Activated T-helper 9 cell treated with anti-CD3 and anti-CD28 coated beads, Interleukin-2, amount 50 U/mL, for 16 hours (primary cell): ENCODE measurements at regions not wholly inside any gene's neighbourhood (a gene's known extent, or its start where the extent isn't known, plus 50 kb on each side); places are given as distances from the start of the nearest gene placed in this dataset.
A peak's percentile ranks its signal among the peaks of the same experiment; 100 is the strongest.

Source experiments
- DNase-seq: peaks from one replicate; pipeline ENCODE4 v3.0.0-alpha.2; 2020; ENCODE audit warnings: low read depth

DNA sequence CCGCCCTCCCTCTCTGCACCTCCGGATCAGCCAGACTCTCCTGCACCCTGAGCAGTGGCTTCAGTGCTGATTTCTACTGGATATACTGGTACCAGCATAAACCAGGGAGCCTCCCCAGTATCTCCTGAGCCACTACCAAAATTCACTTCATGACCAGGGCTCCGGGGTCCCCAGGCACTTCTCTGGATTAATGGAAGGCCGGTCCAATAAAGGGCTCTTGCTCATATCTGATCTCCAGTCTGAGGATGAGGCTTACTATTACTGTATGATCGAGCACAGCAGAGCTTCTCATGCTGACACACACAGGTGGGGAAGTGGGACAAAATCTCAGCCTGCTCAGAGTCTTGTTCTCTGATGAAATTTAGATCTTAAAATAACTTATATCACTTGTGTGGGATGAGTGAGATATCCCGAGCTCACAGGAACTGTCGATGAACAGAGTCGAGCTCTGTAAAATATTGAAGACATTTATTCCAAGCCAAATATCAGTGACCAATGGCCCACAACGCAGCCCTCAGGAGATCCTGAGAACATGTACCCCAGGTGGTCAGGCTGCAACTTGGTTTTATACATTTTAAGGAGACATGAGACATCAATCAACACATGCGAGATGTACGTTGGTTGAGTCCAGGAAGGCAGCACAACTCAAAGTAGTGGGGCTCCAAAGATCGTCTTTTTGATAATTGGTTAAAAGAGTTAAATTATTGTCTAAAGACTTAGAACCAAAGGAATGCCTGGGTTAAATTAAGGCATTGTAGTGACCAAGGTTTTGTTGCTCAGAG, 93.0 kb upstream of the TOP3B start:
- DNase-seq: no peak

GRCh38 chr22:22074634-22075381, 92.2 kb upstream of the TOP3B start:
- DNase-seq: no peak

DNA sequence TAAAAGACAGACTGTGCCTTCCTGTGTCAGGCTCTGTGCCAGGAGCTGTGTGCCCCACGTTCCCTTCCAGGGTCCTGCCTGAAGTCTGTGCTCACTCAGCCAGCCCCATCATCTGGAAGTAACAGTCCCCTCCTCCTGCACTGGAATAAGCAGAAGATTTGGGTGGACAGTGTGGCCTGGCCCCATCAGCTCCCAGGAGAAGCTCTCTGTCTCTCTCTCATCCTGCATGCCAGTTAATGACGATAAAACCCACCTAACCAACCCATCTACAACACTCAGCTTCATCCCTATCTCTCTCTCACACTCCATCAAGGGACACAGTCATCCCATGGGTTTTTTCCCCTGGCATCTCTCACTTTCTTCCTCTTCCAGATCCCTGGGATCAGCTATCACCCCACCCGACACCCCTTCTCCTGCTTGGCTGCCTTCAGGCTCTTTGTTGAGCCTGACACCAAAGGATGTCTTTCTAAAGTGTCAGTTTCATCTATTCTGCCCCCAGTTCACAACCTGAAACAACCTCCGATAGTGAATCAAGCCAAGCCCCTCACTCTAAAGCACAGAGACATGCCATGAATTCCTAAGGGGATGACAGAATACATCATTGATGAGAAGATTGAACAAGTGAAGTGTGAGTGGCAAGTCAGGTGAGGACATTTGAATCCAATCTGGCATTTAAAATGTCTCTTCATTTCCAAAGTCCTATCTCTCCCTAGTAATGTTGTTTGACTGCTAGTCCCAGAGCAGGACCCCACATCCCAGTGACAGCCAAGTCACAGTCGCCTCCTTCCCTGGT, 91.4 kb upstream of the TOP3B start:
- DNase-seq: no peak

DNA sequence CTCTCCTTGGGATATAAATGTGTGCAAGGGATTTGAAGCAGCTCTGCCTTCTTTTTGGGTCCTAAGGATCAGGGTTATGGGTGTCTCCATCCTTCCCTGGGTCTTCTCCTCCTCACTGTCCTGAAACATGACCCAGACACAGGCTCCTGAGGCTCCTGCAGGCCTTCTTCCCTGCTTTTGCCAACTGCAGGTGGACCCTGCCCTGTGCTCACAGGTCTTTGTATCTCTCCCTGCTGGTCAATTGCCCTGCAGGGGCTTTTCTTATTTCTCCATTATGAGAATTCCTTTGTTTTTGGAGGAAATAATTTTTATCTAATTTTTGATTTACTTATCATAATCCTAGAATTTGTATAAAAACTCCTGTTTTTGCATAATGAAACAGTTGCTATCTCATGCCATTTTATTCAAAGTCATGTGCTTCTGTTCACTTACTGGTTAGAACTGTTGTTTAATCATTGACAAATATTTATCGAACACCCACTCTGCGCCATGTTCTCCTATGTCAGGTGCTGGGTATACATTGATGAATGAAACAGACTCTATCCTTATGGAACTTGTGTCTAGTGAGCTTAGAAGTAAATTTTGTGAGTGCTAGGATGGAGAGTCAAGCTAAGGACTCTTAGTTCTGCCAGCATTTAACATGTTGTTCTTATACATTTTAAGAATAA, 89.7 kb upstream of the TOP3B start:
- no peak for DNase-seq

- DNase-seq: no peak
Observed at GRCh38 chr22:22071455-22071854, 88.9 kb upstream of the TOP3B start.

- DNase-seq: no peak
Observed at GRCh38 chr22:22070371-22070824, 87.8 kb upstream of the TOP3B start.

DNA sequence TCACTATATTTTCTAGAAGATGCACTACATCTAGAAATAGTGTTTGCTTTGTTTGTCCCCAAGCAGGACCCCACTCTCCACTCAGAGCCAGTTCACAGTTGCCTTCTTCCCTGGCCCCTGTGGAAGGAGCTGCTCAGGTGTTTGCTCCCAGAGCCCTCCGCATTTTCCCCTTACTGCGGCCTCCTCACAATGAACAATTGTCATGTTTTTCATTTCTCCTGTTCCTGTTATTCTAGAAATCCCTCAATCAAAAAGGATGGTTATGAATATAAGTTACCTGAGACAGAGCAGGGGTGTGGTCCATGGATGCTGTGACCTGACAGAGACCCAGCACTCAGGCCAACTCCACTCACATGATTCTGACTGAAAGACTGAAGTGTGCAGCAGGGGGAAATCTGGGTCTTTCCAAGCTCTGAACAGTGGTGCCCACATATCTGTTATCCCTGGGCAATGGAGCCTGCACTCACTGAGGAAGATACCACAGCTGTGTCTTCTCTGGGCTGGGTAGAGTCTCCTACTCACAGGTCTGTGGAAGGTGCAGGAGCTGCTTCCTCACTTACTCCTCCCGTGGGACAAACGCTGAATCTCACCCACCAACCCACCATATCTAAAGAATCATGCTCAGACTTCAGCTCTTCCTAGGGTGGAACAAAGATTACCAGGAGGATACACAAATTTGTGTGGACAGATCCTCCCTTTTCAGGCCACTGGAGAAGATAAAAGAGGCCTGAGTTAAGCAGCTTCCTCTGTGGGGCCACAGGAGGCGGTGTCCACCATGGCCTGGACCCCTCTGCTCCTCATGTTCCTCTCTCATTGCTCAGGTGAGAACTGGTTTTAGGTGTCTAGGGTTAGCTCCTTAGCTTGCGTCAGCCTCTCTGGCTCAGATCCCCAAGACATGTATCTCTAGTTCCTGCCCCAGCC, 87.1 kb upstream of the TOP3B start:
- no peak for DNase-seq

- DNase-seq: no peak
Observed at GRCh38 chr22:22068657-22069056, 86.1 kb upstream of the TOP3B start.

GRCh38 chr22:22068025-22068424, 85.4 kb upstream of the TOP3B start:
- no peak for DNase-seq

DNA sequence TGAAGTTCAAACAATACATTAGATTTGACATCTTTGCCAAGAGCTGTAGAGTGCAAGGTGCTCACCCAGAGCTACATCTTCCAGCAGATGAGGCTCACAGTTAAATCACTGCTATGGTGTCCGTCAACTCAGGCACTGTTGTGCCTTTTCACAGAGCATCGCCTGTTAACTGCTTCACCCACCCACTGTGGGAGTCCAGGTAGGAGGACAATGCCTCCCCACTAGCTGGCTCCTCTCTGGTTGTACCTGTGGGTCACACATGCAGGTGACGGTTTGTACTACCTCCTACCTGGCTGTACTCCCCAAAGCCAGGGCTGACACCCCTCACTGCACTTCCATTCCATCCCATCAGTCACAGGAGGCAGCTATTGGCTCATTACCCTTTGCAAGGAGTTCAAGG, 84.6 kb upstream of the TOP3B start:
- DNase-seq: no peak

- no peak for DNase-seq
Observed at GRCh38 chr22:22064580-22064979, 82.0 kb upstream of the TOP3B start.

DNA sequence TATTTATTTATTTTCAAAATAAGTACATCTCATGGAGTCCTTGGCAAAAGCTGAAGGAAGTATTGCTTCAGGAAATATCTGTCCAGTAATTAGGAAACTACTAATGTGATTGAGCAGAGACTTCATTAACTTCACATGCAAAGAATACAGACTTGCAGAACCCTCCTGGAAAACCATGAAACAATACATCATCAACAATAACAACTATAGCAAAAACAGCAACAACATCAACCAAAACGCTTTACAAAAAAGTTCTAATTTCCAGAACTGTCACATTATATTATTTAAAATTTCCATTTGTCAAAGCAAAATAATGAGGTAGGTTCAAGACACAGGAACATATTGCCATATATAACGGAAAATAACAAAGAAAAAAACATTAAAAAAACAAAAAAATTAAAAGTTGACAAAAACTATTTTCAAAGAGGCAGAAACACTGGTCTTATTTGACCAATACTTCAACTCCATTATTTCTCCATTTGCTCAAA, 79.8 kb upstream of the TOP3B start:
- no peak for DNase-seq

- no peak for DNase-seq
Observed at GRCh38 chr22:22061085-22062077, 78.8 kb upstream of the TOP3B start.

GRCh38 chr22:22060200-22061084, 77.9 kb upstream of the TOP3B start:
- peak; percentile 25 for DNase-seq

DNA sequence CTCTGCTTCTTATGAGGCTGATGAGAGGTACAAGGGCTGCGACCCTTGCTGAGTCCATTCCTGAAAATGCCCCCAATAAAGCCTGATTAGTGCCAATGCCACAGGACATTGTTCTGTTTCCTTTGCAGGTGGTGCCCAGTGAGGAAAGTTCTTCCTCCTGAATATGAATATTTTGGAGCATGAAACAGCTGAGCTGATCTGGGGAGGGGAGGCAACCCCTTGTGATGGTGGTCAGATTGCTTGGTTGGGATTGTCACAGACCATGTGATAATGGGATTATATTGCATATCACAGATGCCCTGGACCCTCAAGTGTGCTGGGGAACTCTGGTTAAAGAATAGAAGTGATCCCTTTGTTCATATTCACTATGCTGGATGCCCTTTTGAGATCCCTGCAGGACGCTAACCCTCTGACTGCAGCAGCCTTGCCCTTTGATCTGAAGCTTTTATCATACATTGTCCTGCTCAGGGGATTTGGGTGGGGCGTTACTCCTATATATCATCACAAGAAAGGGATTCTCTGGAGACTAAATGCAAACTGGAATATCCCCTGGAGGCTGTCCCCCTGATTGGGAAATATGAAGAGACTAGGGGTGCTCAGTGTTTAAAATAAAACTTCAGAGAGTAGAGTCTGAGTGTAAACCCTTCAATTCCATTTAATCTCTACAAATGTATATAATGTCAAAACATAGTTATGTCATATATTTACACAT, 76.9 kb upstream of the TOP3B start:
- no peak for DNase-seq

- DNase-seq: no peak
Observed at GRCh38 chr22:22058633-22059290, 76.2 kb upstream of the TOP3B start.

GRCh38 chr22:22057617-22058378, 75.2 kb upstream of the TOP3B start:
- no peak for DNase-seq
